ENCODE measurements at regions not wholly inside any gene's neighbourhood (a gene's known extent, or its start where the extent isn't known, plus 50 kb on each side); places are given as distances from the start of the nearest gene placed in this dataset.

DNA sequence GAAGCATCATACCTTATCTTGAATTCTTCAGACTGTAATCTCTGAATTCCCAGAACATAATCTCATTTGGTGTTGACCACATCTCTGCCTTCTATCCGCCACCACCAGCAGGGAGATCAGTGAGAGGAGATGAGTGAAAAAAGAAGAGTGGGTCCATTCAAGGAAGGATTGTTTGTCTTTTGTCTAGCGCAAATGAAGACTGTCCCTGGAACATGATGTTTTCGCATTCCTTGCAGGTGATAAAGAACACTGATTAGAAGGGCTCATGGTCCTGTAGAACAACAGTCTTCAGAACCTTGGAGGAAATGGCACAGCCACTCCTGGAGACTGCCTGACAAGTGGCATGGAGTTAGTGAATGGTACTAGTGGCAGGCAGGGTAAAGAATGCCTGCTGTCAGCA, 869.6 kb downstream of the JRKL start:
- no peaks in the 10 kb centered on the region for H3K4me1 ChIP-seq (ENCODE audit: control insufficient read depth in 4 of 4, insufficient read depth in 4 of 4, low read length in 3 of 4)
- H3K9ac ChIP-seq (ENCODE audit: low read depth in 1 of 2, low read length in 2 of 2): no peak overlapping the region
- no peaks in the 10 kb centered on the region for H3K27me3 ChIP-seq (ENCODE audit: control insufficient read depth in 4 of 4, insufficient read depth in 4 of 4, low read length in 3 of 4)
- no peak overlapping the region for H3K27ac ChIP-seq (ENCODE audit: low read depth in 1 of 2, low read length in 2 of 2)
- TF ChIP-seq, protein P1, sequence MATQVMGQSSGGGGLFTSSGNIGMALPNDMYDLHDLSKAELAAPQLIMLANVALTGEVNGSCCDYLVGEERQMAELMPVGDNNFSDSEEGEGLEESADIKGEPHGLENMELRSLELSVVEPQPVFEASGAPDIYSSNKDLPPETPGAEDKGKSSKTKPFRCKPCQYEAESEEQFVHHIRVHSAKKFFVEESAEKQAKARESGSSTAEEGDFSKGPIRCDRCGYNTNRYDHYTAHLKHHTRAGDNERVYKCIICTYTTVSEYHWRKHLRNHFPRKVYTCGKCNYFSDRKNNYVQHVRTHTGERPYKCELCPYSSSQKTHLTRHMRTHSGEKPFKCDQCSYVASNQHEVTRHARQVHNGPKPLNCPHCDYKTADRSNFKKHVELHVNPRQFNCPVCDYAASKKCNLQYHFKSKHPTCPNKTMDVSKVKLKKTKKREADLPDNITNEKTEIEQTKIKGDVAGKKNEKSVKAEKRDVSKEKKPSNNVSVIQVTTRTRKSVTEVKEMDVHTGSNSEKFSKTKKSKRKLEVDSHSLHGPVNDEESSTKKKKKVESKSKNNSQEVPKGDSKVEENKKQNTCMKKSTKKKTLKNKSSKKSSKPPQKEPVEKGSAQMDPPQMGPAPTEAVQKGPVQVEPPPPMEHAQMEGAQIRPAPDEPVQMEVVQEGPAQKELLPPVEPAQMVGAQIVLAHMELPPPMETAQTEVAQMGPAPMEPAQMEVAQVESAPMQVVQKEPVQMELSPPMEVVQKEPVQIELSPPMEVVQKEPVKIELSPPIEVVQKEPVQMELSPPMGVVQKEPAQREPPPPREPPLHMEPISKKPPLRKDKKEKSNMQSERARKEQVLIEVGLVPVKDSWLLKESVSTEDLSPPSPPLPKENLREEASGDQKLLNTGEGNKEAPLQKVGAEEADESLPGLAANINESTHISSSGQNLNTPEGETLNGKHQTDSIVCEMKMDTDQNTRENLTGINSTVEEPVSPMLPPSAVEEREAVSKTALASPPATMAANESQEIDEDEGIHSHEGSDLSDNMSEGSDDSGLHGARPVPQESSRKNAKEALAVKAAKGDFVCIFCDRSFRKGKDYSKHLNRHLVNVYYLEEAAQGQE (IDR thresholded peaks at IDR 0.05): no peak
- TF ChIP-seq FOXA1 (IDR thresholded peaks at IDR 0.05) (no peak), HNF4G (IDR thresholded peaks at IDR 0.05) (no peak), RXRA (IDR thresholded peaks at IDR 0.05) (no peak), GABPA (IDR thresholded peaks at IDR 0.05 in 1 of 2, conservative IDR thresholded peaks at IDR 0.05 in 1 of 2) (no peak), NR2F2 (IDR thresholded peaks at IDR 0.05) (no peak), TAF1 (conservative IDR thresholded peaks at IDR 0.05) (no peak), FOXA2 (IDR thresholded peaks at IDR 0.05) (no peak), YY1 (IDR thresholded peaks at IDR 0.05) (no peak), SP1 (IDR thresholded peaks at IDR 0.05) (no peak), RAD21 (IDR thresholded peaks at IDR 0.05) (no peak), EGR1 (IDR thresholded peaks at IDR 0.05; ENCODE audit: low read depth in 2 of 2) (no peak), HNF4A (conservative IDR thresholded peaks at IDR 0.05) (no peak)
- TF ChIP-seq, protein P2, sequence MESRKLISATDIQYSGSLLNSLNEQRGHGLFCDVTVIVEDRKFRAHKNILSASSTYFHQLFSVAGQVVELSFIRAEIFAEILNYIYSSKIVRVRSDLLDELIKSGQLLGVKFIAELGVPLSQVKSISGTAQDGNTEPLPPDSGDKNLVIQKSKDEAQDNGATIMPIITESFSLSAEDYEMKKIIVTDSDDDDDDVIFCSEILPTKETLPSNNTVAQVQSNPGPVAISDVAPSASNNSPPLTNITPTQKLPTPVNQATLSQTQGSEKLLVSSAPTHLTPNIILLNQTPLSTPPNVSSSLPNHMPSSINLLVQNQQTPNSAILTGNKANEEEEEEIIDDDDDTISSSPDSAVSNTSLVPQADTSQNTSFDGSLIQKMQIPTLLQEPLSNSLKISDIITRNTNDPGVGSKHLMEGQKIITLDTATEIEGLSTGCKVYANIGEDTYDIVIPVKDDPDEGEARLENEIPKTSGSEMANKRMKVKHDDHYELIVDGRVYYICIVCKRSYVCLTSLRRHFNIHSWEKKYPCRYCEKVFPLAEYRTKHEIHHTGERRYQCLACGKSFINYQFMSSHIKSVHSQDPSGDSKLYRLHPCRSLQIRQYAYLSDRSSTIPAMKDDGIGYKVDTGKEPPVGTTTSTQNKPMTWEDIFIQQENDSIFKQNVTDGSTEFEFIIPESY (IDR thresholded peaks at IDR 0.05): no peak
- TF ChIP-seq, protein P3, sequence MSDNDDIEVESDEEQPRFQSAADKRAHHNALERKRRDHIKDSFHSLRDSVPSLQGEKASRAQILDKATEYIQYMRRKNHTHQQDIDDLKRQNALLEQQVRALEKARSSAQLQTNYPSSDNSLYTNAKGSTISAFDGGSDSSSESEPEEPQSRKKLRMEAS (IDR thresholded peaks at IDR 0.05): no peak
- TF ChIP-seq, protein P4, sequence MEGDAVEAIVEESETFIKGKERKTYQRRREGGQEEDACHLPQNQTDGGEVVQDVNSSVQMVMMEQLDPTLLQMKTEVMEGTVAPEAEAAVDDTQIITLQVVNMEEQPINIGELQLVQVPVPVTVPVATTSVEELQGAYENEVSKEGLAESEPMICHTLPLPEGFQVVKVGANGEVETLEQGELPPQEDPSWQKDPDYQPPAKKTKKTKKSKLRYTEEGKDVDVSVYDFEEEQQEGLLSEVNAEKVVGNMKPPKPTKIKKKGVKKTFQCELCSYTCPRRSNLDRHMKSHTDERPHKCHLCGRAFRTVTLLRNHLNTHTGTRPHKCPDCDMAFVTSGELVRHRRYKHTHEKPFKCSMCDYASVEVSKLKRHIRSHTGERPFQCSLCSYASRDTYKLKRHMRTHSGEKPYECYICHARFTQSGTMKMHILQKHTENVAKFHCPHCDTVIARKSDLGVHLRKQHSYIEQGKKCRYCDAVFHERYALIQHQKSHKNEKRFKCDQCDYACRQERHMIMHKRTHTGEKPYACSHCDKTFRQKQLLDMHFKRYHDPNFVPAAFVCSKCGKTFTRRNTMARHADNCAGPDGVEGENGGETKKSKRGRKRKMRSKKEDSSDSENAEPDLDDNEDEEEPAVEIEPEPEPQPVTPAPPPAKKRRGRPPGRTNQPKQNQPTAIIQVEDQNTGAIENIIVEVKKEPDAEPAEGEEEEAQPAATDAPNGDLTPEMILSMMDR (IDR thresholded peaks at IDR 0.05; ENCODE audit: low read depth, low read length, missing input control): no peak
- TF ChIP-seq, protein P5, sequence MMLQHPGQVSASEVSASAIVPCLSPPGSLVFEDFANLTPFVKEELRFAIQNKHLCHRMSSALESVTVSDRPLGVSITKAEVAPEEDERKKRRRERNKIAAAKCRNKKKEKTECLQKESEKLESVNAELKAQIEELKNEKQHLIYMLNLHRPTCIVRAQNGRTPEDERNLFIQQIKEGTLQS (IDR thresholded peaks at IDR 0.05): no peak
- no peak for DNase-seq (ENCODE audit: low spot score)
- H3K9me3 ChIP-seq (ENCODE audit: control insufficient read depth in 4 of 4, low read length in 3 of 4): no peaks in the 10 kb centered on the region
- WGBS: 84% methylated on average over 3 of the region's 3 CpGs
- H3K4me3 ChIP-seq (ENCODE audit: low read depth in 1 of 3, low read length in 3 of 3): no peak overlapping the region
- no peaks in the 10 kb centered on the region for H3K36me3 ChIP-seq (ENCODE audit: control insufficient read depth in 4 of 4, insufficient read depth in 3 of 4, low read depth in 1 of 4, low read length in 3 of 4)

DNA sequence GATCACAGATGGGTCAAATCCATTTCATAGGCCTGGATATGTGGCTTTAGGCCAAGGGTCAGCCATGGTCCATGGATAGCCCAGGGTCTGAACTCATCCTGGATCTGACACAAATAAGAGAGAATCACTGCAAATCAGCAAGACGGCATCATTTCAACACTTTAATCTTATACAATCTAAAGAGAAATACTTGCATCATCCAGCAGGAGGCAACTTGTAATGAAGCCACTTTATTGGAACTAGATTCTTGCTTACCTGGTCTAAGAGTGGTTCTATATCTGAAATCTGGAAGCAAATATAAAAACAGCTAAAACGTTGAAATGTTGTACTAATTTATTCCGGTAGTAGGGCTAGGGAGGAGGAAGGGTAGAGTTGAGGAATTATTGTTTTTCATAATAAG, 870.1 kb downstream of the JRKL start:
- Histone ChIP-seq H3K4me3 (ENCODE audit: low read depth in 1 of 3, low read length in 3 of 3) (no peak overlapping the region), H3K27me3 (ENCODE audit: control insufficient read depth in 4 of 4, insufficient read depth in 4 of 4, low read length in 3 of 4) (no peaks in the 10 kb centered on the region), H3K4me1 (ENCODE audit: control insufficient read depth in 4 of 4, insufficient read depth in 4 of 4, low read length in 3 of 4) (no peaks in the 10 kb centered on the region), H3K36me3 (ENCODE audit: control insufficient read depth in 4 of 4, insufficient read depth in 3 of 4, low read depth in 1 of 4, low read length in 3 of 4) (no peaks in the 10 kb centered on the region), H3K9ac (ENCODE audit: low read depth in 1 of 2, low read length in 2 of 2) (no peak overlapping the region), H3K27ac (ENCODE audit: low read depth in 1 of 2, low read length in 2 of 2) (no peak overlapping the region), H3K9me3 (ENCODE audit: control insufficient read depth in 4 of 4, low read length in 3 of 4) (no peaks in the 10 kb centered on the region)
- WGBS: 85% methylated on average over 3 of the region's 3 CpGs
- no peak for TF ChIP-seq FOXA2 (IDR thresholded peaks at IDR 0.05)
- DNase-seq (ENCODE audit: low spot score): no peak
